ENCODE measurements at regions not wholly inside any gene's neighbourhood (a gene's known extent, or its start where the extent isn't known, plus 50 kb on each side); places are given as distances from the start of the nearest gene placed in this dataset.

DNA sequence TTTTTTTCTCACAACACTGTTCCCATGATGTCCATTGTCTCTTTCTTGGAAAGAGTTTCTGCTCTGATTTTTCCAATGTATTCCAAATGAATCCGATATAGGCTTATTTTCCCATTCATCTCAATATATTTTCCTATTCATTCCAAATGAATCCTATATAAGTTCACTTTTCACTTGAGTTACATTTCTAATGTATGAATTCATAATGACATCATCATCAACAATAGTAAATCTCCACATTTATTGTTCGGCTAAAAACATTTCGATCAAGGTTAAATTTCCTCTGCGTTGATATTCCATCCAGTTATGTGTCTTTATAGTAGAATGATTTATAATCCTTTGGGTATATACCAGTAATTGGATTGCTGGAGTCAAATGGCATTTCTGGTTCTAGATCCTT lies 76.7 kb upstream of the SLC8A1 start:
- Histone ChIP-seq H3K36me3 (no peaks in the 10 kb centered on the region), H3K27ac (no peak overlapping the region), H3K27me3 (no peaks in the 10 kb centered on the region), H3K4me3 (no peak overlapping the region), H3K9me3 (no peaks in the 10 kb centered on the region), H3K4me1 (no peaks in the 10 kb centered on the region)
- TF ChIP-seq, protein P1, sequence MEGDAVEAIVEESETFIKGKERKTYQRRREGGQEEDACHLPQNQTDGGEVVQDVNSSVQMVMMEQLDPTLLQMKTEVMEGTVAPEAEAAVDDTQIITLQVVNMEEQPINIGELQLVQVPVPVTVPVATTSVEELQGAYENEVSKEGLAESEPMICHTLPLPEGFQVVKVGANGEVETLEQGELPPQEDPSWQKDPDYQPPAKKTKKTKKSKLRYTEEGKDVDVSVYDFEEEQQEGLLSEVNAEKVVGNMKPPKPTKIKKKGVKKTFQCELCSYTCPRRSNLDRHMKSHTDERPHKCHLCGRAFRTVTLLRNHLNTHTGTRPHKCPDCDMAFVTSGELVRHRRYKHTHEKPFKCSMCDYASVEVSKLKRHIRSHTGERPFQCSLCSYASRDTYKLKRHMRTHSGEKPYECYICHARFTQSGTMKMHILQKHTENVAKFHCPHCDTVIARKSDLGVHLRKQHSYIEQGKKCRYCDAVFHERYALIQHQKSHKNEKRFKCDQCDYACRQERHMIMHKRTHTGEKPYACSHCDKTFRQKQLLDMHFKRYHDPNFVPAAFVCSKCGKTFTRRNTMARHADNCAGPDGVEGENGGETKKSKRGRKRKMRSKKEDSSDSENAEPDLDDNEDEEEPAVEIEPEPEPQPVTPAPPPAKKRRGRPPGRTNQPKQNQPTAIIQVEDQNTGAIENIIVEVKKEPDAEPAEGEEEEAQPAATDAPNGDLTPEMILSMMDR (IDR thresholded peaks at IDR 0.05): no peak
- DNase-seq (ENCODE audit: low spot score in 2 of 2): no peak
- intact Hi-C loops (cut with DNase I): no loop called here

DNA sequence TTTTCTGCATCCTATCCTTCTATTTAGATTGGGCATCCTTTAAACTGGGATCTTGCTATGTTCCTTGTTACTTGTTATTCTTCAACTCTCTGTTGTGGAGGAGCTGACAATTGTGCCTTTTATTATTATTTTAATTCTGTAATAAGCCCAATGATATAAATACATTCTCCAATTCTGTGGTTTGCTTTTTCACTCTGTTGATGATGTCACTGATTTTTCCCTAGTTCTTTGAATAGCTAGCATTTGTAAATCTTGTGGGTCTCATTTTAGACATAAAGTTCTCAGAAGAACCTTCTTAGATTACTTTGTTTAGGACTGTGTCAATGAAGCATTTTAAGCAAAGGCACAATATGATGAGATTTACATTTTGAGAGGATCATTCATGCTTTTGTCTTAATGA lies 79.5 kb upstream of the SLC8A1 start:
- H3K4me1 ChIP-seq: no peaks in the 10 kb centered on the region
- TF ChIP-seq, protein P1 (IDR thresholded peaks at IDR 0.05): no peak
- no peaks in the 10 kb centered on the region for H3K36me3 ChIP-seq
- no peaks in the 10 kb centered on the region for H3K27me3 ChIP-seq
- DNase-seq (ENCODE audit: low spot score in 2 of 2): no peak
- no peaks in the 10 kb centered on the region for H3K9me3 ChIP-seq
- H3K4me3 ChIP-seq: no peak overlapping the region
- intact Hi-C loops (cut with DNase I): no loop called here
- no peak overlapping the region for H3K27ac ChIP-seq

DNA sequence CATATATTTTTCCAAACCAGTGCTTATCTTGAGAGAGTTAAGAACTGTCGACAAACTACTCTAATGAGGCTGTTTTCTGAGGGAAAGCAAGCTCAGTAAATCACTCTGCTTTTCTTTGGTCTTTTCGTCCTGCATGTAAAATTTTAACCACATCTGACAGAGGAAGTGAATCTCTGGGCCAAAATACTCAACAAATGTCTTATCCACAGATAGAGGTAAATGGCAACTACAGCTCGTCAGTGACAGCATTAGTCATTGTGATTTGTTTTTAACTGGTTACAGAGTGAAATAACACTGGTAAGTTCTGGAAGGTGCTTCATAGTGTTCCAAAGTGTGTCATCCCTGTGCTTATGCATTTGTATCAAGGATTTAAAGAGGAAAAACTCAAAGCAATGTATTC lies 82.6 kb upstream of the SLC8A1 start:
- Histone ChIP-seq H3K4me1 (no peaks in the 10 kb centered on the region), H3K4me3 (no peak overlapping the region), H3K27ac (no peak overlapping the region), H3K9me3 (no peaks in the 10 kb centered on the region), H3K27me3 (no peaks in the 10 kb centered on the region), H3K36me3 (no peaks in the 10 kb centered on the region)
- TF ChIP-seq, protein P1 (IDR thresholded peaks at IDR 0.05): no peak
- no peak for DNase-seq (ENCODE audit: low spot score in 2 of 2)
- intact Hi-C loops (cut with DNase I): no loop called here

DNA sequence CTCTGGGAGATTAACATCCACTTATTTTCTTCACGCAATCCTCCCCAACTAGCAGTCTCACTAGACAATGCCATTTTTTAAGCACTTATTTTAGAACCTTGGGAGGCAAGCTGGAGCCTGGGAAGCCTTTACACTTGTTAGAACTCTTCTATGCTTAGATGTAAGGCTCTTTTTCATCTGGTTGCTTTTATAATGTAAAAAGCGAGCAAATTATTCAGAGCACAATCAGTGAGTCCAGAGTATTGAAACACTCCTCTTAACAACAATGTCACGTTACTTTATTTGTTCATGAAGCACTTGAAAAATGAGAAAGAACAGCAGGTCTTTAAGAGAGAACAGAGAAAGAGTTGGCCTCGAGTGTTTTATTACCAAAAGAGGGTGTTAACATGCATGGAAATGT lies 84.1 kb upstream of the SLC8A1 start:
- H3K4me1 ChIP-seq: no peaks in the 10 kb centered on the region
- H3K36me3 ChIP-seq: no peaks in the 10 kb centered on the region
- H3K4me3 ChIP-seq: no peak overlapping the region
- intact Hi-C loops (cut with DNase I): no loop called here
- TF ChIP-seq, protein P1 (IDR thresholded peaks at IDR 0.05): no peak
- H3K9me3 ChIP-seq: no peaks in the 10 kb centered on the region
- H3K27me3 ChIP-seq: no peaks in the 10 kb centered on the region
- no peak overlapping the region for H3K27ac ChIP-seq
- no peak for DNase-seq (ENCODE audit: low spot score in 2 of 2)

DNA sequence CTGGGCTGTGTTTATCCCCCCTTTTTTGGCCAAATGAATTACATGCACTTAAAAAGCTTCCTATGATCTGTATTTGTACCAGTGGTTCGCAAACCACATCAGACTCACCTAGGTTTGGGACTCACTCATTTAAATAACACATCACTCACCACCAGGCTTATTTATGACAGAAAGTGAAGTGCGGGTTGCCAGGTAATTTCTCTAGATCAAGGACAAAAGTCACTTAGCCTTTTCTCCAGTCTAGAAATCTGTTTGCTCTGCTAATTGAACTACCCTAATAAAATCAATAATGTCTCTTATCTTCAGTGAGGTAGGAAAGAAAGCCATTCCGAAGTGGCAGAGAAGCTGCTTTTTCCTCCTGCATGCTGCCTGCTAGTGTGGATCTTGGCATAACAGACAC lies 88.1 kb upstream of the SLC8A1 start:
- intact Hi-C loops (cut with DNase I): no loop called here
- Histone ChIP-seq H3K27ac (no peak overlapping the region), H3K27me3 (no peaks in the 10 kb centered on the region), H3K9me3 (no peaks in the 10 kb centered on the region), H3K4me1 (no peaks in the 10 kb centered on the region), H3K36me3 (no peaks in the 10 kb centered on the region), H3K4me3 (no peak overlapping the region)
- TF ChIP-seq, protein P1 (IDR thresholded peaks at IDR 0.05): no peak
- DNase-seq (ENCODE audit: low spot score in 2 of 2): no peak

DNA sequence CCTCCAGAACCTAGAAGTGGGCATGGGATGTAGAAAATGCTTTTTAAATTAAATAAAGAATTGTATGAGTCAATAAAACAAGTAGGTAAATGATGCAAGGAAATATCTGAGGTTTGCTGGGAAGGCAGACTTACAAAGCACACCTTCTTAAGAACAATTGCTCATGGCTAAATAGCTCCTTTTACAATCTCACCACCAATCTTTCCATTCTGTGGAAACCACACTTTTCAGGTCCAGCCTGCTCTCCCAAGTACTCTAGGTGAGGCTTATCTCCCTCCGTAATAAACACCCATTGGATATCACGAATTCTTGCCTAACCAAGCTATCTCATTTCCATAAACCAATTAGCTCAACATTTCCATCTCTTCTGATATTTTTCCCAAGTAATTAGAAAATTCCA lies 91.5 kb upstream of the SLC8A1 start:
- no peak overlapping the region for H3K27ac ChIP-seq
- H3K36me3 ChIP-seq: no peaks in the 10 kb centered on the region
- no peaks in the 10 kb centered on the region for H3K27me3 ChIP-seq
- no peak for DNase-seq (ENCODE audit: low spot score in 2 of 2)
- no peak overlapping the region for H3K4me3 ChIP-seq
- H3K4me1 ChIP-seq: no peaks in the 10 kb centered on the region
- intact Hi-C loops (cut with DNase I): no loop called here
- TF ChIP-seq, protein P1 (IDR thresholded peaks at IDR 0.05): no peak
- H3K9me3 ChIP-seq: no peaks in the 10 kb centered on the region

Data from ascending aorta (tissue), 2 donors.